ENCODE measurements at regions not wholly inside any gene's neighbourhood (a gene's known extent, or its start where the extent isn't known, plus 50 kb on each side); places are given as distances from the start of the nearest gene placed in this dataset.

- TF ChIP-seq POLR2AphosphoS5 (IDR thresholded peaks at IDR 0.05) (no peak), POLR2A (IDR thresholded peaks at IDR 0.05) (no peak), CTCF (IDR thresholded peaks at IDR 0.05) (no peak)
These were observed 165.8 kb upstream of the CTTNBP2NL start for GRCh38 chr1:112230232-112230631.

GRCh38 chr1:112231331-112231730 is 164.7 kb upstream of the CTTNBP2NL start:
- no peak for TF ChIP-seq CTCF (IDR thresholded peaks at IDR 0.05)
- TF ChIP-seq POLR2A (IDR thresholded peaks at IDR 0.05): no peak
- no peak for TF ChIP-seq POLR2AphosphoS5 (IDR thresholded peaks at IDR 0.05)
- DNase-seq (ENCODE audit: low spot score): no peak
- H3K4me3 ChIP-seq: no peak overlapping the region
- intact Hi-C loops (cut with DNase I): no loop called here
- H3K4me1 ChIP-seq (replicated peaks): no peaks in the 10 kb centered on the region
- no peaks in the 10 kb centered on the region for H3K27me3 ChIP-seq (replicated peaks; ENCODE audit: insufficient read depth)
- WGBS: 46% methylated on average over 3 of the region's 3 CpGs
- H3K9me3 ChIP-seq: no peaks in the 10 kb centered on the region
- no peak overlapping the region for H3K27ac ChIP-seq
- H3K36me3 ChIP-seq: no peaks in the 10 kb centered on the region

More at GRCh38 chr1:112230232-112230631, 165.8 kb upstream of the CTTNBP2NL start:
- WGBS: 91% methylated on average over 9 of the region's 9 CpGs
- intact Hi-C loops (cut with DNase I): no loop called here
- DNase-seq (ENCODE audit: low spot score): no peak
- Histone ChIP-seq H3K4me1 (replicated peaks) (no peaks in the 10 kb centered on the region), H3K9me3 (no peaks in the 10 kb centered on the region), H3K4me3 (no peak overlapping the region), H3K36me3 (no peaks in the 10 kb centered on the region), H3K27ac (no peak overlapping the region), H3K27me3 (replicated peaks; ENCODE audit: insufficient read depth) (no peaks in the 10 kb centered on the region)

GRCh38 chr1:112232848-112233247 is 163.2 kb upstream of the CTTNBP2NL start:
- Histone ChIP-seq H3K27me3 (replicated peaks; ENCODE audit: insufficient read depth) (no peaks in the 10 kb centered on the region), H3K4me3 (no peak overlapping the region), H3K36me3 (no peaks in the 10 kb centered on the region), H3K4me1 (replicated peaks) (no peaks in the 10 kb centered on the region), H3K9me3 (no peaks in the 10 kb centered on the region), H3K27ac (no peak overlapping the region)
- DNase-seq (ENCODE audit: low spot score): no peak
- intact Hi-C loops (cut with DNase I): no loop called here
- 71% methylated on average over 3 of the region's 3 CpGs for WGBS
- TF ChIP-seq CTCF (IDR thresholded peaks at IDR 0.05) (no peak), POLR2AphosphoS5 (IDR thresholded peaks at IDR 0.05) (no peak), POLR2A (IDR thresholded peaks at IDR 0.05) (no peak)

GRCh38 chr1:112234710-112235109 is 161.3 kb upstream of the CTTNBP2NL start:
- Histone ChIP-seq H3K4me1 (replicated peaks) (no peaks in the 10 kb centered on the region), H3K27ac (no peak overlapping the region), H3K9me3 (no peaks in the 10 kb centered on the region), H3K27me3 (replicated peaks; ENCODE audit: insufficient read depth) (no peaks in the 10 kb centered on the region), H3K36me3 (no peaks in the 10 kb centered on the region), H3K4me3 (no peak overlapping the region)
- intact Hi-C loops (cut with DNase I): no loop called here
- 97% methylated on average over 3 of the region's 3 CpGs for WGBS
- TF ChIP-seq CTCF (IDR thresholded peaks at IDR 0.05) (no peak), POLR2AphosphoS5 (IDR thresholded peaks at IDR 0.05) (no peak), POLR2A (IDR thresholded peaks at IDR 0.05) (no peak)
- no peak for DNase-seq (ENCODE audit: low spot score)

- H3K27me3 ChIP-seq (replicated peaks; ENCODE audit: insufficient read depth): no peaks in the 10 kb centered on the region
- H3K36me3 ChIP-seq: no peaks in the 10 kb centered on the region
- DNase-seq (ENCODE audit: low spot score): no peak
- H3K4me3 ChIP-seq: no peak overlapping the region
- H3K4me1 ChIP-seq (replicated peaks): no peaks in the 10 kb centered on the region
- TF ChIP-seq CTCF (IDR thresholded peaks at IDR 0.05) (no peak), POLR2AphosphoS5 (IDR thresholded peaks at IDR 0.05) (no peak), POLR2A (IDR thresholded peaks at IDR 0.05) (no peak)
- intact Hi-C loops (cut with DNase I): no loop called here
- no peaks in the 10 kb centered on the region for H3K9me3 ChIP-seq
- H3K27ac ChIP-seq: no peak overlapping the region
- 58% methylated on average over 2 of the region's 2 CpGs for WGBS
These were observed 157.9 kb upstream of the CTTNBP2NL start for GRCh38 chr1:112237983-112238545.

Measured in prostate gland (tissue), 2 donors.